HCT116 (cell line): ENCODE measurements at regions not wholly inside any gene's neighbourhood (a gene's known extent, or its start where the extent isn't known, plus 50 kb on each side); places are given as distances from the start of the nearest gene placed in this dataset.

ENCODE experiments used
- ATAC-seq: fragments of 200-7000 bp; cut with Tn5 transposase; 2 replicates; pipeline ENCODE4 v1.9.1; 2020; ENCODE audit warnings: mild to moderate bottlenecking, moderate library complexity
- BruUV-seq: library from RNA; stranded (reverse); fragments of 400-500 nt; replicated peaks from 2 replicates; lab custom pipeline; 2021; lab: Mats Ljungman, UMichigan
- CTCF ChIA-PET: fragments of 300-600 bp; sonication (Branson Sonifier 250); formaldehyde crosslinking; loops from one replicate; lab custom pipeline; 2021; ENCODE audit warnings: antibody characterized with exemption; lab: Charles Lee
- POLR2A ChIA-PET: fragments of 300-600, 350-600 bp; sonication (Branson Sonifier 250); formaldehyde crosslinking; loops from one replicate; lab custom pipeline; 2021; ENCODE audit warnings: antibody characterized with exemption; lab: Charles Lee
- RAD21 ChIA-PET, 2 experiments: fragments of 300-600 bp; sonication (Branson Sonifier 250); formaldehyde crosslinking; loops; one replicate each; lab custom pipeline; 2023; ENCODE audit warnings: low total read pairs in 2 of 2; ENCODE audit not compliant: uncharacterized antibody in 2 of 2, unreplicated experiment in 2 of 2, low non-redundant PET in 1 of 2; lab: Charles Lee
- DNase-seq: peaks from one replicate; pipeline ENCODE4 v3.0.0-alpha.2; 2010; ENCODE audit warnings: low read depth, low spot score
- H2AFZ ChIP-seq: fragments of 200-600 bp; shearing (Covaris generic), sonication (generic); 2 replicates; pipeline ENCODE4 v1.6.1; 2017; ENCODE audit warnings: low read depth, mixed run types, mixed read lengths, antibody characterized with exemption, low read length; ENCODE audit not compliant: poor library complexity, severe bottlenecking
- H3K27ac ChIP-seq: 2 replicates; pipeline ENCODE4 v1.5.1; 2012; ENCODE audit warnings: low read depth, low read length
- H3K27me3 ChIP-seq: fragments of 200-600 bp; sonication (generic); 2 replicates; pipeline ENCODE4 v1.6.1; 2016; ENCODE audit warnings: mixed run types, low read length, mixed read lengths; ENCODE audit not compliant: insufficient read depth
- H3K36me3 ChIP-seq, 2 experiments: fragments of 200-500 bp in 1 of 2; fragments of 200-600 bp in 1 of 2; sonication (Bioruptor generic) in 1 of 2; sonication (generic) in 1 of 2; 2 replicates each; pipeline versions ENCODE4 v1.5.1 to v1.6.1; 2014 to 2016; ENCODE audit warnings: low read length in 2 of 2, inconsistent platforms in 1 of 2, mixed read lengths in 1 of 2, mixed run types in 1 of 2; ENCODE audit not compliant: insufficient read depth in 2 of 2, control insufficient read depth in 1 of 2
- H3K4me1 ChIP-seq, 2 experiments: fragments of 200-600 bp in 1 of 2; sonication (generic) in 1 of 2; 2 replicates each; pipeline versions ENCODE4 v1.5.1 to v1.6.1; 2012 to 2017; ENCODE audit warnings: low read length in 2 of 2, inconsistent platforms in 1 of 2, mild to moderate bottlenecking in 1 of 2, mixed read lengths in 1 of 2, mixed run types in 1 of 2, moderate library complexity in 1 of 2; ENCODE audit not compliant: insufficient read depth in 2 of 2, control insufficient read depth in 1 of 2
- H3K4me2 ChIP-seq: fragments of 200-600 bp; sonication (generic); 2 replicates; pipeline ENCODE4 v1.6.1; 2017; ENCODE audit warnings: mixed run types, low read length, mixed read lengths
- H3K4me3 ChIP-seq, 2 experiments: fragments of 200-600 bp in 1 of 2; sonication (generic) in 1 of 2; replicated peaks in 1 of 2; 2 replicates each; pipeline ENCODE4 v1.5.1; 2011 to 2016; ENCODE audit warnings: low read length in 2 of 2, control low read depth in 1 of 2, low read depth in 1 of 2, mild to moderate bottlenecking in 1 of 2, mixed read lengths in 1 of 2, mixed run types in 1 of 2
- H3K79me2 ChIP-seq: fragments of 200-600 bp; sonication (generic); 2 replicates; pipeline ENCODE4 v1.6.1; 2017; ENCODE audit warnings: mild to moderate bottlenecking, mixed run types, low read length, moderate library complexity, mixed read lengths; ENCODE audit not compliant: insufficient read depth
- H3K9ac ChIP-seq: fragments of 200-600 bp; sonication (generic); 2 replicates; pipeline ENCODE4 v1.6.1; 2016; ENCODE audit warnings: low read length, mixed read lengths
- H3K9me2 ChIP-seq: fragments of 200-600 bp; sonication (generic), shearing (Covaris generic); 2 replicates; pipeline ENCODE4 v1.6.1; 2017; ENCODE audit warnings: mixed run types, mild to moderate bottlenecking, moderate library complexity; ENCODE audit not compliant: insufficient read depth
- H3K9me3 ChIP-seq, 2 experiments: fragments of 200-500 bp in 1 of 2; fragments of 200-600 bp in 1 of 2; sonication (Bioruptor generic) in 1 of 2; sonication (generic) in 1 of 2; 2 replicates each; pipeline ENCODE4 v1.6.1; 2014 to 2017; ENCODE audit warnings: low read length in 2 of 2, mixed read lengths in 2 of 2, inconsistent platforms in 1 of 2, low read depth in 1 of 2, mild to moderate bottlenecking in 1 of 2, mixed run types in 1 of 2, moderate library complexity in 1 of 2; ENCODE audit not compliant: control insufficient read depth in 1 of 2, insufficient read depth in 1 of 2
- H4K20me1 ChIP-seq: fragments of 200-600 bp; sonication (generic), shearing (Covaris generic); 2 replicates; pipeline ENCODE4 v1.6.1; 2017; ENCODE audit warnings: mixed run types, mild to moderate bottlenecking, moderate library complexity; ENCODE audit not compliant: insufficient read depth
- CEBPB ChIP-seq: IDR thresholded peaks from 2 replicates; pipeline ENCODE4 v1.6.1; 2012; ENCODE audit warnings: low read depth
- EGR1 ChIP-seq: IDR thresholded peaks from 2 replicates; pipeline ENCODE4 v1.6.1; 2012; ENCODE audit warnings: low read depth
- EZH2 ChIP-seq: fragments of 200-600 bp; sonication (generic); IDR thresholded peaks from 2 replicates; pipeline ENCODE4 v1.6.1; 2017; ENCODE audit warnings: antibody characterized with exemption, mixed run types
- FOSL1 ChIP-seq: IDR thresholded peaks from 2 replicates; pipeline ENCODE4 v1.6.1; 2012; ENCODE audit warnings: low read depth
- JUND ChIP-seq: IDR thresholded peaks from 2 replicates; pipeline ENCODE4 v1.6.1; 2012
- POLR2A ChIP-seq: IDR thresholded peaks from 2 replicates; pipeline ENCODE4 v1.7.0; 2011; ENCODE audit warnings: borderline replicate concordance; ENCODE audit not compliant: insufficient read depth, insufficient read length; ENCODE audit errors: extremely low read depth
- RAD21 ChIP-seq: IDR thresholded peaks from 2 replicates; pipeline ENCODE4 v1.6.1; 2012; ENCODE audit warnings: low read depth, mild to moderate bottlenecking
- intact Hi-C: fragments of 100-400 bp; cut with micrococcal nuclease; formaldehyde crosslinking; loops from 2 replicates; pipeline ENCODE4 v1.10.0; 2022
- TF ChIP-seq, protein P1 (sequence below): IDR thresholded peaks from 2 replicates; pipeline ENCODE4 v1.6.1; 2012
- TF ChIP-seq, protein P2 (sequence below): IDR thresholded peaks from 2 replicates; pipeline ENCODE4 v1.6.1; 2012
- TF ChIP-seq, protein P3 (sequence below), 3 experiments: fragments of 200-600 bp in 1 of 3; sonication (generic) in 1 of 3; IDR thresholded peaks in 2 of 3; conservative IDR thresholded peaks in 1 of 3; 2 replicates each; pipeline ENCODE4 v1.5.1; 2012 to 2017; ENCODE audit warnings: low read depth in 2 of 3, low read length in 2 of 3, antibody characterized with exemption in 1 of 3, borderline replicate concordance in 1 of 3, control low read depth in 1 of 3, mild to moderate bottlenecking in 1 of 3, mixed read lengths in 1 of 3, mixed run types in 1 of 3, moderate library complexity in 1 of 3; ENCODE audit not compliant: insufficient read depth in 1 of 3

DNA sequence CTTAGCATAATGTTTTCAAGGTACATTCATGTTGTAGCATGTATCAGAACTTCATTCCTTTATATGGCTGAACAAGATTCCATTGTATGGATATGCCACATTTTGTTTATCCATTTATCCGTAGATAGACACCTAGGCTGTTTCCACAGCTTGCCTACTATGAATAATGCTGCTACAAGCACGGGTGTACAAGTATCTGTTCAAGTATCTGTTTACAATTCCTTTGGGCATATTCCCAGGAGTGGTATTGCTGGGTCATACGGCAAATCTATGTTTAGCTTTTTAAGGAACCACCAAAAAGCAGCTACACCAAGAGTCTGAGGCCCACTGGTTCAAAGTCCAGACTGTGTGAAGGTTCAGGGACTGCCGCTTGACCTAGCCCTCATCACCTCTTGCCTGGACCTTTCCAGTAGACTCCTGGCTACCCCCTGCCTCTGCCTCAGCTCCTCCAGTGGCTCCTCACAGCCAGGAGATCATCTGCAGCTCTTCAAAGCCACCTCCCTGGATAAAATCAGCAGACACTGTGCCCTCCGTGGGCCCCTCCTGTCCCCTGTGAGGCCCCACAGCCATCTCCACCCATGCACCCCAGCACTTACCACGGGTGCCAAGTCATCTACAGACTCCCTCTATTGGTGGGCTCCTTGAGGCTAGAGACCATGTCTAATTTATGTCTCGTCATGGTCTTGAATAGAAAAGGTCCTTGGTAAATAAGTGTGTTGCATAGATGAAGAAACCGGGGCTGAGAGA is 160.3 kb downstream of the MN1 start:
- CTCF ChIA-PET = no interaction called here

More for the DNA sequence above, 160.3 kb downstream of the MN1 start:
- ATAC-seq (no peak), DNase-seq (no peak)
- Histone ChIP-seq H3K9me2 (no peaks in the 10 kb centered on the region), H2AFZ (no peak overlapping the region), H3K4me2 (no peak overlapping the region), H3K9me3 (no peaks in the 10 kb centered on the region), H3K4me3 (no peak overlapping the region), H3K4me1 (no peaks in the 10 kb centered on the region), H3K9ac (no peak overlapping the region), H3K27ac (no peak overlapping the region), H4K20me1 (no peaks in the 10 kb centered on the region), H3K36me3 (no peaks in the 10 kb centered on the region), H3K79me2 (no peaks in the 10 kb centered on the region), H3K27me3 (no peaks in the 10 kb centered on the region)
- ChIA-PET RAD21 (no interaction called here), POLR2A (no interaction called here)
- no peak for TF ChIP-seq JUND
- TF ChIP-seq, protein P1, sequence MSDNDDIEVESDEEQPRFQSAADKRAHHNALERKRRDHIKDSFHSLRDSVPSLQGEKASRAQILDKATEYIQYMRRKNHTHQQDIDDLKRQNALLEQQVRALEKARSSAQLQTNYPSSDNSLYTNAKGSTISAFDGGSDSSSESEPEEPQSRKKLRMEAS = no peak
- TF ChIP-seq EZH2 = no peak
- TF ChIP-seq RAD21 = no peak
- TF ChIP-seq, protein P2, sequence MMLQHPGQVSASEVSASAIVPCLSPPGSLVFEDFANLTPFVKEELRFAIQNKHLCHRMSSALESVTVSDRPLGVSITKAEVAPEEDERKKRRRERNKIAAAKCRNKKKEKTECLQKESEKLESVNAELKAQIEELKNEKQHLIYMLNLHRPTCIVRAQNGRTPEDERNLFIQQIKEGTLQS = no peak
- TF ChIP-seq POLR2A = no peak
- TF ChIP-seq CEBPB = no peak
- TF ChIP-seq, protein P3, sequence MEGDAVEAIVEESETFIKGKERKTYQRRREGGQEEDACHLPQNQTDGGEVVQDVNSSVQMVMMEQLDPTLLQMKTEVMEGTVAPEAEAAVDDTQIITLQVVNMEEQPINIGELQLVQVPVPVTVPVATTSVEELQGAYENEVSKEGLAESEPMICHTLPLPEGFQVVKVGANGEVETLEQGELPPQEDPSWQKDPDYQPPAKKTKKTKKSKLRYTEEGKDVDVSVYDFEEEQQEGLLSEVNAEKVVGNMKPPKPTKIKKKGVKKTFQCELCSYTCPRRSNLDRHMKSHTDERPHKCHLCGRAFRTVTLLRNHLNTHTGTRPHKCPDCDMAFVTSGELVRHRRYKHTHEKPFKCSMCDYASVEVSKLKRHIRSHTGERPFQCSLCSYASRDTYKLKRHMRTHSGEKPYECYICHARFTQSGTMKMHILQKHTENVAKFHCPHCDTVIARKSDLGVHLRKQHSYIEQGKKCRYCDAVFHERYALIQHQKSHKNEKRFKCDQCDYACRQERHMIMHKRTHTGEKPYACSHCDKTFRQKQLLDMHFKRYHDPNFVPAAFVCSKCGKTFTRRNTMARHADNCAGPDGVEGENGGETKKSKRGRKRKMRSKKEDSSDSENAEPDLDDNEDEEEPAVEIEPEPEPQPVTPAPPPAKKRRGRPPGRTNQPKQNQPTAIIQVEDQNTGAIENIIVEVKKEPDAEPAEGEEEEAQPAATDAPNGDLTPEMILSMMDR (IDR thresholded peaks at IDR 0.05 in 2 of 3, conservative IDR thresholded peaks at IDR 0.05 in 1 of 3; ENCODE audit: borderline replicate concordance in 1 of 3, insufficient read depth in 1 of 3, low read depth in 2 of 3, low read length in 2 of 3) = no peak
- no peak for TF ChIP-seq EGR1
- no peak for TF ChIP-seq FOSL1
- BruUV-seq = no TSS peak
- intact Hi-C loops = no loop called here
